ENCODE measurements at regions not wholly inside any gene's neighbourhood (a gene's known extent, or its start where the extent isn't known, plus 50 kb on each side); places are given as distances from the start of the nearest gene placed in this dataset.

DNA sequence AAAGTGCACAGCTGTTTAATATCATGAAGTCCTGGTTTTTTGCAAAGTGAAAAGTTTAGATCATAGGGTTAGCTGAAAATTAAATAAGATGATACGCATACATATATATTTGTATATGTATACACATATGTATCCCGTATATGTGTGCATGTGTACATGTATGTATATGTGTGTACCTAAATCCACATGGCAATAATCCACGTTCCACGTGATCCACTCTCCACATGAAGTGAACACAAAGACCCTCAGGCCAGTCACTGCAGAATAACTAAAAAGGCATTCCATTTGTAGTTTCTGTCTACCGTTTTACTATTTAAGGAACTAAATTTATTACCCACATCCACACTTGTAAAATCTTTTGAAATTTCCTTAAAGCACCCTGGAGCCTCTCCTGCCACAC is 294.9 kb downstream of the FOXA2 start:
- TF ChIP-seq, protein P1, sequence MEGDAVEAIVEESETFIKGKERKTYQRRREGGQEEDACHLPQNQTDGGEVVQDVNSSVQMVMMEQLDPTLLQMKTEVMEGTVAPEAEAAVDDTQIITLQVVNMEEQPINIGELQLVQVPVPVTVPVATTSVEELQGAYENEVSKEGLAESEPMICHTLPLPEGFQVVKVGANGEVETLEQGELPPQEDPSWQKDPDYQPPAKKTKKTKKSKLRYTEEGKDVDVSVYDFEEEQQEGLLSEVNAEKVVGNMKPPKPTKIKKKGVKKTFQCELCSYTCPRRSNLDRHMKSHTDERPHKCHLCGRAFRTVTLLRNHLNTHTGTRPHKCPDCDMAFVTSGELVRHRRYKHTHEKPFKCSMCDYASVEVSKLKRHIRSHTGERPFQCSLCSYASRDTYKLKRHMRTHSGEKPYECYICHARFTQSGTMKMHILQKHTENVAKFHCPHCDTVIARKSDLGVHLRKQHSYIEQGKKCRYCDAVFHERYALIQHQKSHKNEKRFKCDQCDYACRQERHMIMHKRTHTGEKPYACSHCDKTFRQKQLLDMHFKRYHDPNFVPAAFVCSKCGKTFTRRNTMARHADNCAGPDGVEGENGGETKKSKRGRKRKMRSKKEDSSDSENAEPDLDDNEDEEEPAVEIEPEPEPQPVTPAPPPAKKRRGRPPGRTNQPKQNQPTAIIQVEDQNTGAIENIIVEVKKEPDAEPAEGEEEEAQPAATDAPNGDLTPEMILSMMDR (IDR thresholded peaks at IDR 0.05): no peak
- TF ChIP-seq POLR2A (IDR thresholded peaks at IDR 0.05) (no peak), POLR2AphosphoS5 (IDR thresholded peaks at IDR 0.05) (no peak)

Measured in upper lobe of left lung (tissue), 4 donors.